ENCODE measurements at regions not wholly inside any gene's neighbourhood (a gene's known extent, or its start where the extent isn't known, plus 50 kb on each side); places are given as distances from the start of the nearest gene placed in this dataset.
"Not testable (repeated sequence)": the region's sequence is repeated elsewhere in the genome, so short reads cannot be mapped to it uniquely, and the experiment has no call there.

DNA sequence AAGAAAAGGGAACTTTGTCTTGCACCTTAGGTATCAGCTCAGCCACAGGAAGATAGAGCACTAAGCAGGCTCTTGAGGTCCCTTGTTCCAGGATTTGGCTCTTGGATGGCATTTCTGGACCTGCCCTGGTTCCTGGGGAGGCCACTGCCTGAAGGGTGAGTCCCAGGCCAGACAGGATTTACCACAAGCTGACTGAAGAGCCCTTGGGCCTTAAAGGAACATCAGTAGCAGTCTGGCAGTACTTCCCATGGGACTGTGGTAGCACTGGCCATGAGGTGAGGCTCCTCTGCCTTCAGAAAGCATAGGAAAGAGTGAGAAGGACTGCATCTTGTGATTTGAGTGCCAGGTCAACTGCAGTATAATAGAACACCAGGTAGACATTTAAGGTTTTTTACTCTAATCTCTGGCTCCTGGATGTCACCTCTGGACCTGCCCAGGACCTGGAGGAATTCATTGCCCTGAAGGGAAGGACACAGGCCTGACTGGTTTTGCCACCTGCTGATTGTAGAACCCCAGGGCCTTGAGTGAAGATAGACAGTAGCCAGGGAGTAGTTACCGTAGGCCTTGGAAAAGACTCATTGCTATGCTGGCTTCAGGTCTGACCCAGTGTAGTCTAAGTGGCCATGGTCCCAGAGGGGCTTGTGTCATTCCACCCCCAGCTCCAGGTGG lies 154.4 kb upstream of the CREB1 start:
- no peak for TF ChIP-seq HCFC1 (IDR thresholded peaks at IDR 0.05; ENCODE audit: low read length)
- no peak for TF ChIP-seq RELA (IDR thresholded peaks at IDR 0.05; ENCODE audit: borderline replicate concordance, partially characterized antibody)
- no peak for TF ChIP-seq FOS (IDR thresholded peaks at IDR 0.05; ENCODE audit: borderline replicate concordance, extremely low read depth, insufficient read length)
- TF ChIP-seq NRF1 (conservative IDR thresholded peaks at IDR 0.05; ENCODE audit: low read depth, low read length), result no peak
- TF ChIP-seq SREBF1 (IDR thresholded peaks at IDR 0.05; ENCODE audit: low read length), result no peak
- no peak for TF ChIP-seq BACH1 (IDR thresholded peaks at IDR 0.05; ENCODE audit: borderline replicate concordance)
- no peak for TF ChIP-seq SMC3 (IDR thresholded peaks at IDR 0.05; ENCODE audit: borderline replicate concordance, low read length)
- TF ChIP-seq NR2C1 (IDR thresholded peaks at IDR 0.05), result no peak
- TF ChIP-seq HDAC6 (IDR thresholded peaks at IDR 0.05; ENCODE audit: unreplicated experiment), result no peak
- no peak for TF ChIP-seq TCF3 (IDR thresholded peaks at IDR 0.05; ENCODE audit: borderline replicate concordance, insufficient read depth, low read depth, low read length)
- no peak for TF ChIP-seq BHLHE40 (IDR thresholded peaks at IDR 0.05; ENCODE audit: borderline replicate concordance in 1 of 2, low read depth in 2 of 2, low read length in 1 of 2)
- no peak overlapping the region for H3K4me3 ChIP-seq
- BruUV-seq (replicated peaks), result no TSS peak
- H3K4me1 ChIP-seq (ENCODE audit: control insufficient read depth, insufficient read depth, low read length), result no peaks in the 10 kb centered on the region
- H3K27me3 ChIP-seq (replicated peaks in 1 of 2; ENCODE audit: control insufficient read depth in 2 of 2, insufficient read depth in 2 of 2, low read length in 1 of 2), result no peaks in the 10 kb centered on the region
- no peak overlapping the region for H3K9ac ChIP-seq (ENCODE audit: control insufficient read depth, insufficient read depth, low read length)
- no peak overlapping the region for H3K4me2 ChIP-seq (ENCODE audit: control insufficient read depth, insufficient read depth)
- 93% methylated on average over 1 of the region's 1 CpG for WGBS (ENCODE audit: insufficient coverage, insufficient replicate concordance, low lambda C conversion rate, missing lambda C conversion rate)
- ChIA-PET RAD21 (ENCODE audit: unreplicated experiment) (no interaction called here), CTCF (interaction anchor here (1.1 kb wide), 1 partner anchor 14 kb away, joined by 3 read pairs; no protein-coding TSS in a partner anchor), SMC1A (ENCODE audit: uncharacterized antibody, unreplicated experiment) (no interaction called here), POLR2A (interaction anchor here (0.6 kb wide), 1 partner anchor 37 kb away, joined by 3 read pairs; no protein-coding TSS in a partner anchor)
- no peaks in the 10 kb centered on the region for H4K20me1 ChIP-seq (ENCODE audit: control insufficient read depth, insufficient read depth)
- H3K36me3 ChIP-seq (ENCODE audit: control insufficient read depth in 2 of 2, insufficient read depth in 2 of 2, low read length in 1 of 2), result no peaks in the 10 kb centered on the region
- no peaks in the 10 kb centered on the region; the same call in 2 of the 3 replicates for H3K9me3 ChIP-seq (replicated peaks; ENCODE audit: control insufficient read depth, insufficient read depth, low read length)
- intact Hi-C loops (cut with micrococcal nuclease; ENCODE audit: unreplicated experiment) (no loop called here), in situ Hi-C loops (cut with MboI) (no loop called here)
- no peak for DNase-seq (ENCODE audit: low read depth, low spot score)
- no peak overlapping the region for H3K27ac ChIP-seq (ENCODE audit: control insufficient read depth, insufficient read depth)
- no peak for FAIRE-seq
- no peak overlapping the region for H2AFZ ChIP-seq (ENCODE audit: control insufficient read depth, low read depth, low read length)
- H3K79me2 ChIP-seq (ENCODE audit: control insufficient read depth, insufficient read depth, low read length), result no peaks in the 10 kb centered on the region
- no peak for ATAC-seq

DNA sequence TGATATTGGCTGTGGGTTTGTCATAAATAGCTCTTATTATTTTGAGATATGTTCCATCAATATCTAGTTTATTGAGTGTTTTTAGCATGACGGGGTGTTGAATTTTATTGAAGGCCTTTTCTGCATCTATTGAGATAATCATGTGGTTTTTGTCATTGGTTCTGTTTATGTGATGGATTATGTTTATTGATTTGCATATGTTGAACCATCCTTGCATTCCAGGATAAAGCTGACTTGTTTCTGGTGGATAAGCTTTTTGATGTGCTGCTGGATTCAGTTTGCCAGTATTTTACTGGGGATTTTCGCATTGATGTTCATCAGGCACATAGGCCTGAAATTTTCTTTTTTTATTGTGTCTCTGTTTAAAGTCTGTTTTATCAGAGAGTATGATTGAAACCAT lies 151.1 kb upstream of the CREB1 start:
- H3K27me3 ChIP-seq (replicated peaks in 1 of 2; ENCODE audit: control insufficient read depth in 2 of 2, insufficient read depth in 2 of 2, low read length in 1 of 2); RAD21 ChIA-PET (ENCODE audit: unreplicated experiment); H2AFZ ChIP-seq (ENCODE audit: control insufficient read depth, low read depth, low read length); H3K36me3 ChIP-seq (ENCODE audit: control insufficient read depth in 2 of 2, insufficient read depth in 2 of 2, low read length in 1 of 2); H3K4me3 ChIP-seq; H3K4me2 ChIP-seq (ENCODE audit: control insufficient read depth, insufficient read depth); SMC1A ChIA-PET (ENCODE audit: uncharacterized antibody, unreplicated experiment); FAIRE-seq; H4K20me1 ChIP-seq (ENCODE audit: control insufficient read depth, insufficient read depth); BruUV-seq (replicated peaks); DNase-seq (ENCODE audit: low read depth, low spot score); H3K4me1 ChIP-seq (ENCODE audit: control insufficient read depth, insufficient read depth, low read length); intact Hi-C loops (cut with micrococcal nuclease; ENCODE audit: unreplicated experiment); H3K9ac ChIP-seq (ENCODE audit: control insufficient read depth, insufficient read depth, low read length); in situ Hi-C loops (cut with MboI); ATAC-seq; H3K9me3 ChIP-seq (replicated peaks; ENCODE audit: control insufficient read depth, insufficient read depth, low read length); H3K79me2 ChIP-seq (ENCODE audit: control insufficient read depth, insufficient read depth, low read length); POLR2A ChIA-PET; CTCF ChIA-PET; H3K27ac ChIP-seq (ENCODE audit: control insufficient read depth, insufficient read depth): not testable (repeated sequence)
- WGBS (ENCODE audit: insufficient coverage, insufficient replicate concordance, low lambda C conversion rate, missing lambda C conversion rate), result 78% methylated on average over 2 of the region's 2 CpGs

Measured in GM12878 (cell line).